GM12891 (cell line): ENCODE measurements at regions not wholly inside any gene's neighbourhood (a gene's known extent, or its start where the extent isn't known, plus 50 kb on each side); places are given as distances from the start of the nearest gene placed in this dataset.

Experiments used
- DNase-seq: peaks from one replicate; pipeline ENCODE4 v3.0.0; 2011; ENCODE audit warnings: low spot score; ENCODE audit not compliant: insufficient read length
- FAIRE-seq: peaks from 2 replicates; lab custom pipeline; 2011; peaks lifted over from hg19 to GRCh38; lab: Jason Lieb, UNC
- PAX5 ChIP-seq: IDR thresholded peaks from 2 replicates; pipeline ENCODE4 v1.6.1; 2011; ENCODE audit warnings: low read length, moderate library complexity, mild to moderate bottlenecking; ENCODE audit not compliant: insufficient read depth, severe bottlenecking
- POLR2A ChIP-seq: IDR thresholded peaks from 2 replicates; pipeline ENCODE4 v1.6.1; 2011; ENCODE audit warnings: low read depth, low read length, control low read depth
- POLR2AphosphoS5 ChIP-seq: IDR thresholded peaks from 2 replicates; pipeline ENCODE4 v1.6.1; 2011; ENCODE audit warnings: low read depth, low read length, control low read depth
- POU2F2 ChIP-seq: IDR thresholded peaks from 2 replicates; pipeline ENCODE4 v1.6.1; 2011; ENCODE audit warnings: low read depth, mild to moderate bottlenecking, control low read depth, low read length, moderate library complexity
- SPI1 ChIP-seq: IDR thresholded peaks from 2 replicates; pipeline ENCODE4 v1.6.1; 2011; ENCODE audit warnings: low read depth, low read length, control low read depth
- TAF1 ChIP-seq: IDR thresholded peaks from 2 replicates; pipeline ENCODE4 v1.6.1; 2011; ENCODE audit warnings: low read depth, low read length, control low read depth

DNA sequence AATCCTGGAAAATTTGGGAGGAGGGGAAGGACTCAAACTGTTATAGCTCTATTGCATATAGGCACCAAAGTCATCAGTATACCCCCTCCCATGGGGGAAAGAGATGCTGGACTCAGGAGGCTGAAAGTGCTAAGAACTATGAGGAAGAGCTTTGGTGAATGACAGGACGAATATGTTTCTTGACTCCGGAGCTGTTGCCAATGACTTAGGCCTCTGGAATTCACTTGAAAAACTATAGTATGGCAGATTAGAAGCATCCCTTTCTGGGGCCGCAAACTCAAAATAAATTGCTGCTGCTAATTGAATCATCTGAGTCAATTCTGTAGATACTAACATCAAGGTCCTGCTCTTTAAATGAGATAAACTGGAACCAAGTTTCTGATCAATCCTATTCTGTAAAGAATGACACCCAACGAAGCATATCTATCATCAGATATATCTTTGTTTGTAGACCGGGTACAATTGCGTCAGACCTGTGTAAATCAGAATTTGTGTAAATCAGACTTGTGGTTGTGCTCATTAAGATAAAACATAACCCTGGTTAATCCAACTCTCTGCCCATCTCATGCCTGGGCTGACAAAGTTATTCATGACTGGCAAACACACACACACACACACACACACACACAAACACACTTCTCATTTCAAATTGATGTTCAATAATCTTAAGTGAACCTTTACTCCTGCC is 1793.8 kb upstream of the PCDH20 start:
- DNase-seq (no peak), FAIRE-seq (no peak)
- TF ChIP-seq PAX5, result no peak
- no peak for TF ChIP-seq POLR2A
- TF ChIP-seq POLR2AphosphoS5, result no peak
- TF ChIP-seq SPI1, result no peak
- TF ChIP-seq POU2F2, result no peak
- TF ChIP-seq TAF1, result no peak

DNA sequence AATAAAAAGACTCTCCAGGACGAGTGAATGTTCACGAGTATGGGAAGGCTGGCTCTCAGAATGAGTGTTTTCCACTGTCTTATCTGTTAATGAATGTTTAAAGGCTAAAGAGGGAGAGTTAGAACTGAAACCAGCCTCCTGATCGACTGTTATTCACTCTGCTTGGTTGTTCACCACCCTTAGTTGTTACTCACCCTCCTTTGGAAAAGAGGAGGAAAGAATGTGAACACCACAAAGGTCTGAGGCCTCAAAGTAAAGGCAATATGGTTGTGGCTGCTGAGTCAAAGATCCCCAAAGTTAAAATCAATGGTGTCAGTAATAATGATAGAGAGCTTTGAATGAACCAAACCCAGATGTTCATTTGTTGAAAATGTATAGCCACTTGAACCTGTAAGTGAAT is 1793.2 kb upstream of the PCDH20 start:
- DNase-seq (no peak), FAIRE-seq (no peak)
- no peak for TF ChIP-seq POLR2AphosphoS5
- no peak for TF ChIP-seq SPI1
- no peak for TF ChIP-seq PAX5
- no peak for TF ChIP-seq POU2F2

DNA sequence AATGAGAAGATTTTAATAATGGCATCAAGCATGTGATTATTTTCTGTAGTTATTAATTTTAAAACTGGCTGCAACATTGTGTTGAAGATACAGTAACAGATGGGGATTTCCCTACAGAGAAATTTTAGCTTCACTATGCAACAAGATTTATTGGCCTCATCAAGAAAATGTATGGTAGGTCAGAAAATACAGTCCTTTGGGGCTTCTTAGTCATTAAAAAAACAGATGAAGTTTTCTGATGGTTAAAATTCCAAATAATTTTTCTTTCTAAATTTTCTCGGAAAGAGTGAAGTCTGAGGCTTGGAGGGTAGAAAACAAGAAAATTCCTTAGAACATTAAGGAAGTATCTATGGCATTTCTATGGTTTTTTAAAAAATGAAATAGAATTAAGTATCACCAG is 1790.8 kb upstream of the PCDH20 start:
- TF ChIP-seq POU2F2 (no peak), POLR2AphosphoS5 (no peak), POLR2A (no peak)
- no peak for DNase-seq
- no peak for FAIRE-seq

DNA sequence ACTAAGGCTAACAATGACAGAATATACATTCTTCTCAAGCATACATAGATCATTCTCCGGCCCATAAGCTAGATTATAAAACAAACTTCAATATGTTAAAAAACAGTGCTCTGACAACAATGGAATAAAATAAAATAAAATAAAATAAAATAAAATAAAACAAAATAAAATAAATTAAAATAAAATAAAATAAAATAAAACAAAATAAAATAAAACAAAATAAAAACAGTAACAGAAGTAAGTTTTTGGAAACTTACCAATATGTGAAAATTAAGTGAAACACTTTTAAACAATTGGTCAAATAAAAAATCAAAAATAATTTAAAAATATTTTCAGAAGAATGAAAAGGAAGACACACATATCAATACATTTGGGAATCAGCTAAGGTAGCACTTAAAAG is 1785.8 kb upstream of the PCDH20 start:
- TF ChIP-seq TAF1 (no peak), PAX5 (no peak), SPI1 (no peak), POU2F2 (no peak), POLR2AphosphoS5 (no peak), POLR2A (no peak)
- DNase-seq (no peak), FAIRE-seq (no peak)

DNA sequence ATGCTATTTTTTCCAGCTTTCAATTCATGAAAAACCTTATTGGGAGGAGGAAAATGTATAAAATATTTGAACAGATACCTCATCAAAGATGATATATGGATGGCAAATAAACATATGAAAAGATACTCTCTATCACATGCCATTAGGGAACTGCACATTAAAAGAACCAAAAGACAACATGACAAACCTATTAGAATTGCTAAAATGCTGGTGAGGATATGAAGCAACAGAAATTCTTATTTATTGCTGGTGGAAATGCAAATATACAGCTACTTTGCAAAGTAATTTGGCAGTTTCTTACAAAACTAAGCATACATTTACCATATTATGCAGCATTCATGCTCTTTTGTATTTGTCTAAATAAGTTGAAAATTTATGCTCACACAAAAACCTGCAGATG is 1783.9 kb upstream of the PCDH20 start:
- TF ChIP-seq PAX5 (no peak), POLR2AphosphoS5 (no peak), TAF1 (no peak), POU2F2 (no peak), SPI1 (no peak), POLR2A (no peak)
- no peak for FAIRE-seq
- no peak for DNase-seq

DNA sequence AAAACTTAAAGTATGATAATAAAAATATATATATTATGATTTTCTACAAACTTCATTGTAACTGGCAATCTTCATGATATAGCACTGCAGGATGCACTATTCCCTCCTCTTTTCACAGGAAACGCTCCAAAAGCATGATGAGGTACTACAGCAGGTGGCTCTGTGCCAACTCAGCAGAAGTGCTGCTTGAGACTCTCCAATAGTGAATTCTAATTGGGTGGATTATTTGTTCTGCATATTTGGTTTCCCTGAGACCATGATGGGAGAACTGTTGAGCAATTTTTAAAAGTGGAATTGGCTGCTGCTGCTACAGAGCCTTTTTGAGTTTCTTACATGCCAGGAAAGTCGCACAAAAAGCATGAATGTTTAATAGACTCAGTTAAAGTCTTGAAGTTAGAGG is 1782.4 kb upstream of the PCDH20 start:
- TF ChIP-seq POU2F2 (no peak), PAX5 (no peak), TAF1 (no peak), POLR2AphosphoS5 (no peak), POLR2A (no peak), SPI1 (no peak)
- DNase-seq (no peak), FAIRE-seq (no peak)

DNA sequence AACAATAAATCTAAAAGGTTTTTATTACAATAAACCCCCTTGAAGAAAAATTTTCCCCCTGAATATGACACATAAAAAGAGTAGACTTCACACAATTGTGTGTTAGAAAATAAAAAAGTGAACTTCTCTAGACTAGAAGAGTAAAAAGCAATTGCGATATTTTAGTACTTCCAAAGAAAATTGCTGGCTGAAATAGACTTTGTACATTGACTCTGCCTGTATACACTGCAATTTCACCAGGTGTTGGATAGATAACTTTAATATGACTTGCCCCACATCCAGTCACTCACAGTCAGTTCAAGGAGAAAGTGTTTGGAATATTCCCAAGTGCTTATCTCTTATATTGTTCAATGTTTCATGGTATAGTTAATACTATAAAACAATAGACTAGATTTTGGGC is 1780.1 kb upstream of the PCDH20 start:
- DNase-seq (no peak), FAIRE-seq (no peak)
- TF ChIP-seq TAF1, result no peak
- no peak for TF ChIP-seq SPI1
- TF ChIP-seq POU2F2, result no peak
- no peak for TF ChIP-seq PAX5
- TF ChIP-seq POLR2A, result no peak
- TF ChIP-seq POLR2AphosphoS5, result no peak

DNA sequence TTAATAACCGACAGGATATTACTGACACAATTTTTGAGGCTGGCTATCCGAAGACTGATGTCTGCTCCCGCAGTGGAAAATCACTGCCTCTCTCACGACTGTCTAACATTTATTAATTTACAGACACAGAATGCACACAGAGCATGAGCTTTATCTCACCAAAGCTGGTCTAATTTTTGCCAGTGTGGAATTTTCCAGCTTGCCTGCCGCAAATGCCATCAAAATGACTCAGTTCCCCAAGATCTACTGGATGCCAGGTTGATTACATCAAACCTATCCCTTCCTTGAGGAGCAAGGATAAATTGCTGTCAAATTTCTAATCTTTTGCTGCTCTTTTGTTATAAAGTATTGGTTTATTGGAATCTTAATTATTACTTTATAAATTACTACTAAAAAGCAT is 1775.1 kb upstream of the PCDH20 start:
- no peak for DNase-seq
- TF ChIP-seq POLR2AphosphoS5, result no peak
- no peak for TF ChIP-seq PAX5
- no peak for TF ChIP-seq TAF1
- TF ChIP-seq POU2F2, result no peak
- no peak for TF ChIP-seq POLR2A
- TF ChIP-seq SPI1, result no peak
- no peak for FAIRE-seq

DNA sequence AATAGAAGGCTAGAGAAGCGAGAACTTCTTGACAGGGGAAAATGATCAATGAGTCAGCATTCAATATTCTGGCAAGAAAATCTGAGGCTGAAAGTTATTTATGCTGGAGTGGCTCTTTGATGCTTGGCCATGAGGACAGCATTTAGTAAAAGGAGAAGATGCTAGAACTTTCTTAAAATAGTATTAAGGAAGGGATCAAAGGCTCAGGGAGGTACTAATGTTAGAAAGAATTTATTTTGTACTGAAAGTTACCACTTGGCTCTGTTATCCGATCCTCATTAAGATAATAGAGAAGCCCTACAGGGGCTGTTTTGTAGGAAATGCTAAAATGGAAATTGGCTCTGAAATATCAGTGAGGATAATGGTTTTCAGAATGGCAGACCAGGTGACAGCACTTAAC is 1774.6 kb upstream of the PCDH20 start:
- TF ChIP-seq SPI1, result no peak
- no peak for TF ChIP-seq PAX5
- TF ChIP-seq POLR2AphosphoS5, result no peak
- TF ChIP-seq POU2F2, result no peak
- TF ChIP-seq POLR2A, result no peak
- TF ChIP-seq TAF1, result no peak
- DNase-seq (no peak), FAIRE-seq (no peak)

DNA sequence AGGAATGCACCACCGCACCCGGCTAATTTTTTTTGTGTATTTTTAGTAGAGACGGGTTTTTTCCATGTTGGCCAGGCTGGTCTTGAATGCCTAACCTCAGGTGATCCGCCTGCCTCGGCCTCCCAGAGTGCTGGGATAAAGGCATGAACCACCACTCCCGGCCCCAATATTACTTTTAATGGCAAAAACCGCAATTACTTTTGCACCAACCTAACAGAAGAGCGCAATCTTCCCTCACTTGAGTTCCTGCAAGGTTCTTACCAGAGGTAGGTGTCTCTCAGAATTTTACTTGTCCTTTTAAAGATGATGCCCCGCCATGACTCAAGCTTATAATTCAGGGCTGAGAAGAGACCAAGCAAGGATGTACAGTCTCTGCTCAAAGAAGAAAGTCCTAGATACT is 1774.1 kb upstream of the PCDH20 start:
- FAIRE-seq, result no peak

More for the DNA sequence above, 1774.1 kb upstream of the PCDH20 start:
- no peak for DNase-seq
- no peak for TF ChIP-seq SPI1
- TF ChIP-seq POU2F2, result no peak
- no peak for TF ChIP-seq PAX5
- no peak for TF ChIP-seq TAF1
- TF ChIP-seq POLR2A, result no peak
- TF ChIP-seq POLR2AphosphoS5, result no peak
